Gastrocnemius medialis (tissue), 4 donors: ENCODE measurements at regions not wholly inside any gene's neighbourhood (a gene's known extent, or its start where the extent isn't known, plus 50 kb on each side); places are given as distances from the start of the nearest gene placed in this dataset.

Source experiments
- POLR2A ChIP-seq, 2 donors: fragments of 450-650 bp; IDR thresholded peaks; one replicate each; pipeline ENCODE4 v1.6.1; 2017; ENCODE audit warnings: antibody characterized with exemption in 2 of 2, mild to moderate bottlenecking in 2 of 2, moderate library complexity in 2 of 2
- TF ChIP-seq, protein P1 (sequence below), 5 experiments: fragments of 450-650 bp in 3 of 5; fragments of 200-600 bp in 2 of 5; sonication (generic) in 2 of 5; IDR thresholded peaks in 4 of 5; conservative IDR thresholded peaks in 1 of 5; 1 replicate in 4 of 5; 2 replicates in 1 of 5; pipeline ENCODE4 v1.5.1; 2016 to 2019; ENCODE audit warnings: antibody characterized with exemption in 5 of 5, mild to moderate bottlenecking in 3 of 5, moderate library complexity in 3 of 5

DNA sequence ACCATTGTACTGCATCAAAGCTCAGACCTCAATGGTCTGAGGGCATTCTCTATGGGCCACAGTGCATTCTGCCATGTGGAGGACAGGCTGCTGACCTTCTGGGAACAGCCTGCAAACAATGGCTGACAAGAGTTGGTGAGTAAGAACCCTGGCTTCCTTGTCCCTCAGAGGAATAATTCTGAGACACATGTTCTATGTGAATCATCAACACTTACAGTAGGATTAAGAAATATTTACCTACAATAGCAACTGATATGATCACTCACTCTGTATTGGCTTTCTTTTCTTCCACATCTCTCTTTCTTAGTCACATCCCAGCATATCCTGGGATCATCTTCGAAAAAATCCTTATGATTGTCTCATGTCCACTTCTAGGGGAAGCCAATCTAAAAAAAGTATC lies 306.5 kb upstream of the ITGA1 start:
- TF ChIP-seq, protein P1, sequence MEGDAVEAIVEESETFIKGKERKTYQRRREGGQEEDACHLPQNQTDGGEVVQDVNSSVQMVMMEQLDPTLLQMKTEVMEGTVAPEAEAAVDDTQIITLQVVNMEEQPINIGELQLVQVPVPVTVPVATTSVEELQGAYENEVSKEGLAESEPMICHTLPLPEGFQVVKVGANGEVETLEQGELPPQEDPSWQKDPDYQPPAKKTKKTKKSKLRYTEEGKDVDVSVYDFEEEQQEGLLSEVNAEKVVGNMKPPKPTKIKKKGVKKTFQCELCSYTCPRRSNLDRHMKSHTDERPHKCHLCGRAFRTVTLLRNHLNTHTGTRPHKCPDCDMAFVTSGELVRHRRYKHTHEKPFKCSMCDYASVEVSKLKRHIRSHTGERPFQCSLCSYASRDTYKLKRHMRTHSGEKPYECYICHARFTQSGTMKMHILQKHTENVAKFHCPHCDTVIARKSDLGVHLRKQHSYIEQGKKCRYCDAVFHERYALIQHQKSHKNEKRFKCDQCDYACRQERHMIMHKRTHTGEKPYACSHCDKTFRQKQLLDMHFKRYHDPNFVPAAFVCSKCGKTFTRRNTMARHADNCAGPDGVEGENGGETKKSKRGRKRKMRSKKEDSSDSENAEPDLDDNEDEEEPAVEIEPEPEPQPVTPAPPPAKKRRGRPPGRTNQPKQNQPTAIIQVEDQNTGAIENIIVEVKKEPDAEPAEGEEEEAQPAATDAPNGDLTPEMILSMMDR (IDR thresholded peaks at IDR 0.05 in 4 of 5, conservative IDR thresholded peaks at IDR 0.05 in 1 of 5) = no peak
- TF ChIP-seq POLR2A (IDR thresholded peaks at IDR 0.05) = no peak
